ENCODE measurements at regions not wholly inside any gene's neighbourhood (a gene's known extent, or its start where the extent isn't known, plus 50 kb on each side); places are given as distances from the start of the nearest gene placed in this dataset.

- TF ChIP-seq USF2 (IDR thresholded peaks at IDR 0.05; ENCODE audit: low read length) (no peak), POLR2AphosphoS5 (IDR thresholded peaks at IDR 0.05; ENCODE audit: low read depth, low read length) (no peak), KDM4A (IDR thresholded peaks at IDR 0.05; ENCODE audit: low read depth, low read length, severe bottlenecking) (no peak), SIRT6 (IDR thresholded peaks at IDR 0.05; ENCODE audit: low read length) (no peak), TBP (IDR thresholded peaks at IDR 0.05; ENCODE audit: low read depth, low read length) (no peak), NRF1 (IDR thresholded peaks at IDR 0.05; ENCODE audit: low read depth, low read length) (no peak), RNF2 (IDR thresholded peaks at IDR 0.05; ENCODE audit: borderline replicate concordance, low read depth, low read length, missing control alignments, poor library complexity, severe bottlenecking) (no peak)
These were observed 171.6 kb downstream of the CD47 start (continued) for GRCh38 chr3:107919239-107919638.
